Astrocyte (in vitro differentiated cells and primary cell): ENCODE measurements at regions not wholly inside any gene's neighbourhood (a gene's known extent, or its start where the extent isn't known, plus 50 kb on each side); places are given as distances from the start of the nearest gene placed in this dataset.

Experiments
- DNase-seq: peaks from one replicate; pipeline ENCODE4 v3.0.0-alpha.2; 2010; ENCODE audit warnings: low read depth
- FAIRE-seq: peaks from 2 replicates; lab custom pipeline; 2011; peaks lifted over from hg19 to GRCh38; lab: Jason Lieb, UNC
- H2AFZ ChIP-seq: 2 replicates; pipeline ENCODE4 v1.6.0; 2012; ENCODE audit warnings: low read depth, low read length, inconsistent platforms
- H3K27ac ChIP-seq: 2 replicates; pipeline ENCODE4 v1.5.1; 2011; ENCODE audit warnings: low read depth, low read length, inconsistent platforms
- H3K27me3 ChIP-seq: 2 replicates; pipeline ENCODE4 v1.6.0; 2011; ENCODE audit warnings: low read length, inconsistent platforms; ENCODE audit not compliant: insufficient read depth
- H3K36me3 ChIP-seq: 2 replicates; pipeline ENCODE4 v1.5.1; 2011; ENCODE audit warnings: low read length, inconsistent platforms; ENCODE audit not compliant: insufficient read depth
- H3K4me1 ChIP-seq: 2 replicates; pipeline ENCODE4 v1.5.1; 2011; ENCODE audit warnings: low read length, inconsistent platforms; ENCODE audit not compliant: insufficient read depth
- H3K4me2 ChIP-seq: 2 replicates; pipeline ENCODE4 v1.6.0; 2012; ENCODE audit warnings: low read length, inconsistent platforms
- H3K4me3 ChIP-seq: 2 replicates; pipeline ENCODE4 v1.5.1; 2011; ENCODE audit warnings: low read depth, mild to moderate bottlenecking, low read length, inconsistent platforms; ENCODE audit not compliant: insufficient read depth
- H3K79me2 ChIP-seq: 2 replicates; pipeline ENCODE4 v1.6.0; 2012; ENCODE audit warnings: mild to moderate bottlenecking, low read length, inconsistent platforms; ENCODE audit not compliant: insufficient read depth
- H3K9ac ChIP-seq: 2 replicates; pipeline ENCODE4 v1.6.0; 2012; ENCODE audit warnings: mild to moderate bottlenecking, low read length, inconsistent platforms
- H3K9me3 ChIP-seq: 2 replicates; pipeline ENCODE4 v1.5.1; 2012; ENCODE audit warnings: low read depth, mild to moderate bottlenecking, low read length, inconsistent platforms; ENCODE audit not compliant: insufficient read depth
- H4K20me1 ChIP-seq: 2 replicates; pipeline ENCODE4 v1.6.0; 2012; ENCODE audit warnings: low read length, inconsistent platforms; ENCODE audit not compliant: insufficient read depth
- H3K27ac Mint-ChIP-seq: one replicate; pipeline ENCODE4 v1.8.0; 2021; ENCODE audit warnings: mild to moderate bottlenecking, mixed read lengths; ENCODE audit not compliant: unreplicated experiment
- H3K27me3 Mint-ChIP-seq: one replicate; pipeline ENCODE4 v1.8.0; 2021; ENCODE audit warnings: low read depth, mixed read lengths; ENCODE audit not compliant: unreplicated experiment
- H3K36me3 Mint-ChIP-seq: one replicate; pipeline ENCODE4 v1.8.0; 2021; ENCODE audit warnings: low read depth, mixed read lengths; ENCODE audit not compliant: unreplicated experiment
- H3K4me1 Mint-ChIP-seq: one replicate; pipeline ENCODE4 v1.8.0; 2021; ENCODE audit warnings: low read depth, mixed read lengths; ENCODE audit not compliant: unreplicated experiment
- H3K4me3 Mint-ChIP-seq: one replicate; pipeline ENCODE4 v1.8.0; 2021; ENCODE audit warnings: mild to moderate bottlenecking, moderate library complexity, mixed read lengths; ENCODE audit not compliant: unreplicated experiment
- H3K9me3 Mint-ChIP-seq: one replicate; pipeline ENCODE4 v1.8.0; 2021; ENCODE audit warnings: mild to moderate bottlenecking, mixed read lengths; ENCODE audit not compliant: unreplicated experiment
- EZH2 ChIP-seq: IDR thresholded peaks from 2 replicates; pipeline ENCODE4 v1.6.1; 2012; ENCODE audit warnings: mild to moderate bottlenecking, low read length, inconsistent platforms; ENCODE audit not compliant: insufficient read depth
- TF ChIP-seq, protein P1 (sequence below): IDR thresholded peaks from 2 replicates; pipeline ENCODE4 v1.5.1; 2011; ENCODE audit warnings: low read depth, mild to moderate bottlenecking, inconsistent platforms, low read length, moderate library complexity; ENCODE audit not compliant: insufficient read depth

DNA sequence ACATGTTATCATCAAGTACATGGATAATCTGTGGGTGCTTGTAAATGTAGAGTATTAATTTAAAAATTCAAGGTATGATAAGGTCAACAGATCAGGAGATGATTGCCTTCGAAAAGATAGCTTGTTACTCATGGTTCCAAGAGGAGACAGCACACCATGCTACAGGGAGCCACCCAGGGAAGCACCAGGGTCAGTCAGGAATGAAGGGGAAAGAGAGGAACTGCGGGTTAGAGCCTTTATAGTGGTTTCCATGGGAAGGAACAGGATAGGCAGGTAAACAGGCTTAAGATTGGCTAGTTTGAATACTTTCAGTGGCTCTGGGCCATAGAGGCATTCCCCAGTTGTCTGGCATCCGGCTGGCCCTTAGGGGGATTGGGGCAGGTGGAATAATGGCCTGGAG is 74.2 kb upstream of the SERTM1 start:
- Mint-ChIP-seq H3K27ac (no peak overlapping the region), H3K4me3 (no peak overlapping the region), H3K36me3 (no peaks in the 10 kb centered on the region), H3K4me1 (no peaks in the 10 kb centered on the region), H3K27me3 (no peaks in the 10 kb centered on the region), H3K9me3 (peaks cover 4% of the 10 kb centered on the region)
- H3K27ac ChIP-seq, result no peak overlapping the region
- H2AFZ ChIP-seq, result no peak overlapping the region
- no peak for FAIRE-seq
- no peak for TF ChIP-seq EZH2
- TF ChIP-seq, protein P1, sequence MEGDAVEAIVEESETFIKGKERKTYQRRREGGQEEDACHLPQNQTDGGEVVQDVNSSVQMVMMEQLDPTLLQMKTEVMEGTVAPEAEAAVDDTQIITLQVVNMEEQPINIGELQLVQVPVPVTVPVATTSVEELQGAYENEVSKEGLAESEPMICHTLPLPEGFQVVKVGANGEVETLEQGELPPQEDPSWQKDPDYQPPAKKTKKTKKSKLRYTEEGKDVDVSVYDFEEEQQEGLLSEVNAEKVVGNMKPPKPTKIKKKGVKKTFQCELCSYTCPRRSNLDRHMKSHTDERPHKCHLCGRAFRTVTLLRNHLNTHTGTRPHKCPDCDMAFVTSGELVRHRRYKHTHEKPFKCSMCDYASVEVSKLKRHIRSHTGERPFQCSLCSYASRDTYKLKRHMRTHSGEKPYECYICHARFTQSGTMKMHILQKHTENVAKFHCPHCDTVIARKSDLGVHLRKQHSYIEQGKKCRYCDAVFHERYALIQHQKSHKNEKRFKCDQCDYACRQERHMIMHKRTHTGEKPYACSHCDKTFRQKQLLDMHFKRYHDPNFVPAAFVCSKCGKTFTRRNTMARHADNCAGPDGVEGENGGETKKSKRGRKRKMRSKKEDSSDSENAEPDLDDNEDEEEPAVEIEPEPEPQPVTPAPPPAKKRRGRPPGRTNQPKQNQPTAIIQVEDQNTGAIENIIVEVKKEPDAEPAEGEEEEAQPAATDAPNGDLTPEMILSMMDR, result no peak
- no peaks in the 10 kb centered on the region for H3K36me3 ChIP-seq
- no peak overlapping the region for H3K9ac ChIP-seq
- no peak overlapping the region for H3K4me2 ChIP-seq
- H3K27me3 ChIP-seq, result no peaks in the 10 kb centered on the region
- no peak for DNase-seq
- H3K4me3 ChIP-seq, result no peak overlapping the region
- no peaks in the 10 kb centered on the region for H3K9me3 ChIP-seq
- H3K79me2 ChIP-seq, result no peaks in the 10 kb centered on the region
- H3K4me1 ChIP-seq, result no peaks in the 10 kb centered on the region
- no peaks in the 10 kb centered on the region for H4K20me1 ChIP-seq

DNA sequence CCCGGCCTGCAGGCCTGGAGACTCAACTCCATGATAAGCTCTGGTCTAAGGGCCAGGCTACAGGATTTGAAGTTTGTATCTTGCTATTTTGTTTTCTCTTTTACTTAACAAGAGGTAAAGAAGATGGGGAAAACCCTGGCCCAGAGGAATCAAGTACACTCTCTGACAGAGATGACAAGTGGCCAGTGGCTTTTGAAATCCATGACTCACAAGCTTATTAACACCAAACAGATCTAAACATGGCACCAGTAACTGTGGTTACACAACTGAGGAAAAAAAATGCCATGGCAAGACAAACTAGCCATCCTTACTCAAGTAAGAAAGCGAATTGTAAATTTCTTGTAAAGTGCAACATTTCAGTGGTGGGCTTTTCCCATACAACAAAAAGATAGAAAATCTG is 72.6 kb upstream of the SERTM1 start:
- Mint-ChIP-seq H3K27ac (no peak overlapping the region), H3K4me3 (no peak overlapping the region), H3K9me3 (peaks cover 4% of the 10 kb centered on the region), H3K36me3 (no peaks in the 10 kb centered on the region), H3K27me3 (no peaks in the 10 kb centered on the region), H3K4me1 (no peaks in the 10 kb centered on the region)
- H2AFZ ChIP-seq, result no peak overlapping the region
- no peaks in the 10 kb centered on the region for H3K27me3 ChIP-seq
- DNase-seq (no peak), FAIRE-seq (no peak)
- no peaks in the 10 kb centered on the region for H3K36me3 ChIP-seq
- H3K9ac ChIP-seq, result no peak overlapping the region
- H3K4me3 ChIP-seq, result no peak overlapping the region
- no peak overlapping the region for H3K4me2 ChIP-seq
- H3K79me2 ChIP-seq, result no peaks in the 10 kb centered on the region
- no peak overlapping the region for H3K27ac ChIP-seq
- H4K20me1 ChIP-seq, result no peaks in the 10 kb centered on the region
- H3K9me3 ChIP-seq, result no peaks in the 10 kb centered on the region
- H3K4me1 ChIP-seq, result no peaks in the 10 kb centered on the region
- no peak for TF ChIP-seq EZH2
- TF ChIP-seq, protein P1, result no peak

DNA sequence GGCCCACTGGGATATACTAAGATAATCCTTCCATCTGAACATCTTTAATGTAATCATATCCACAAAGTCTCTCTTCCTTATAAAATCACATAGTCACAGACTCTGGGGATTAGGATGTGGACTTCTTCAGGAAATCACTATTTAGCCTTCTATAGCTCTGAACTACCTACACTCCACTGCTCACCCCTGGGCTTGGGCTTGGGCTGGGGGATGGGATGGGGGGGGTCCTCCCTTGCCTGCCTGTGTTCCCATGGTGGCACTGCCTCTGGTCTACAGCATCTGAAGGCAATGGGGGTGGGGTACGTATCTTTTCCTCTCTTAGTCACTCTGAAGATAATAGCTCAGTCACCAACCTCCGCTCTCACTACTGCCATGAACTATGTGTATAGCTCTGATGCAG is 67.8 kb upstream of the SERTM1 start:
- Histone ChIP-seq H2AFZ (no peak overlapping the region), H4K20me1 (no peaks in the 10 kb centered on the region), H3K27ac (no peak overlapping the region), H3K4me1 (no peaks in the 10 kb centered on the region), H3K9ac (no peak overlapping the region), H3K4me3 (no peak overlapping the region), H3K4me2 (no peak overlapping the region), H3K9me3 (no peaks in the 10 kb centered on the region), H3K27me3 (no peaks in the 10 kb centered on the region), H3K36me3 (no peaks in the 10 kb centered on the region), H3K79me2 (no peaks in the 10 kb centered on the region)
- TF ChIP-seq EZH2, result no peak
- TF ChIP-seq, protein P1, result no peak
- H3K27me3 Mint-ChIP-seq, result peaks cover 2% of the 10 kb centered on the region
- no peak overlapping the region for H3K4me3 Mint-ChIP-seq
- H3K4me1 Mint-ChIP-seq, result peaks cover 5% of the 10 kb centered on the region
- no peak overlapping the region for H3K27ac Mint-ChIP-seq
- no peaks in the 10 kb centered on the region for H3K9me3 Mint-ChIP-seq
- FAIRE-seq (no peak), DNase-seq (no peak)
- H3K36me3 Mint-ChIP-seq, result no peaks in the 10 kb centered on the region
